ENCODE measurements at regions not wholly inside any gene's neighbourhood (a gene's known extent, or its start where the extent isn't known, plus 50 kb on each side); places are given as distances from the start of the nearest gene placed in this dataset.

GRCh38 chr16:48820379-48820778 is 210.4 kb upstream of the N4BP1 start:
- no peak for TF ChIP-seq POLR2A (IDR thresholded peaks at IDR 0.05)
- TF ChIP-seq, protein P1, sequence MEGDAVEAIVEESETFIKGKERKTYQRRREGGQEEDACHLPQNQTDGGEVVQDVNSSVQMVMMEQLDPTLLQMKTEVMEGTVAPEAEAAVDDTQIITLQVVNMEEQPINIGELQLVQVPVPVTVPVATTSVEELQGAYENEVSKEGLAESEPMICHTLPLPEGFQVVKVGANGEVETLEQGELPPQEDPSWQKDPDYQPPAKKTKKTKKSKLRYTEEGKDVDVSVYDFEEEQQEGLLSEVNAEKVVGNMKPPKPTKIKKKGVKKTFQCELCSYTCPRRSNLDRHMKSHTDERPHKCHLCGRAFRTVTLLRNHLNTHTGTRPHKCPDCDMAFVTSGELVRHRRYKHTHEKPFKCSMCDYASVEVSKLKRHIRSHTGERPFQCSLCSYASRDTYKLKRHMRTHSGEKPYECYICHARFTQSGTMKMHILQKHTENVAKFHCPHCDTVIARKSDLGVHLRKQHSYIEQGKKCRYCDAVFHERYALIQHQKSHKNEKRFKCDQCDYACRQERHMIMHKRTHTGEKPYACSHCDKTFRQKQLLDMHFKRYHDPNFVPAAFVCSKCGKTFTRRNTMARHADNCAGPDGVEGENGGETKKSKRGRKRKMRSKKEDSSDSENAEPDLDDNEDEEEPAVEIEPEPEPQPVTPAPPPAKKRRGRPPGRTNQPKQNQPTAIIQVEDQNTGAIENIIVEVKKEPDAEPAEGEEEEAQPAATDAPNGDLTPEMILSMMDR (IDR thresholded peaks at IDR 0.05): no peak

Data from esophagus squamous epithelium (tissue), 4 donors.